PC-9 (cell line): ENCODE measurements at regions not wholly inside any gene's neighbourhood (a gene's known extent, or its start where the extent isn't known, plus 50 kb on each side); places are given as distances from the start of the nearest gene placed in this dataset.

Source experiments
- CTCF ChIP-seq: fragments of 200-600 bp; sonication (generic); conservative IDR thresholded peaks from 2 replicates; pipeline ENCODE4 v1.6.1; 2017; ENCODE audit warnings: mixed run types, antibody characterized with exemption, mild to moderate bottlenecking, moderate library complexity
- EZH2 ChIP-seq: fragments of 200-600 bp; sonication (generic); IDR thresholded peaks from 2 replicates; pipeline ENCODE4 v1.8.0; 2017; ENCODE audit warnings: antibody characterized with exemption, low read depth

GRCh38 chr7:124590814-124591213, 174.8 kb downstream of the GPR37 start:
- TF ChIP-seq CTCF (no peak), EZH2 (no peak)
